ENCODE measurements at regions not wholly inside any gene's neighbourhood (a gene's known extent, or its start where the extent isn't known, plus 50 kb on each side); places are given as distances from the start of the nearest gene placed in this dataset.
"Not testable (repeated sequence)": the region's sequence is repeated elsewhere in the genome, so short reads cannot be mapped to it uniquely, and the experiment has no call there.

- DNase-seq (ENCODE audit: extremely low read depth, low read depth), result no peak
Measured at GRCh38 chrX:1062351-1062750, 150.1 kb downstream of the CRLF2 start.

- no peak for DNase-seq (ENCODE audit: extremely low read depth, low read depth)
Measured at GRCh38 chrX:1060562-1060960, 151.9 kb downstream of the CRLF2 start.

- DNase-seq (ENCODE audit: extremely low read depth, low read depth), result no peak
Measured at GRCh38 chrX:1059576-1060561, 152.6 kb downstream of the CRLF2 start.

GRCh38 chrX:1053600-1053999, 158.8 kb downstream of the CRLF2 start:
- not testable (repeated sequence) for DNase-seq (ENCODE audit: extremely low read depth, low read depth)

- DNase-seq (ENCODE audit: extremely low read depth, low read depth), result no peak
Measured at GRCh38 chrX:1053072-1053471, 159.4 kb downstream of the CRLF2 start.

GRCh38 chrX:1052021-1052420, 160.4 kb downstream of the CRLF2 start:
- no peak for DNase-seq (ENCODE audit: extremely low read depth, low read depth)

- DNase-seq (ENCODE audit: extremely low read depth, low read depth), result no peak
Measured at GRCh38 chrX:1051421-1051820, 161.0 kb downstream of the CRLF2 start.

- DNase-seq (ENCODE audit: extremely low read depth, low read depth), result no peak
Measured at GRCh38 chrX:1045680-1046314, 166.7 kb downstream of the CRLF2 start.

GRCh38 chrX:1041091-1041490, 171.4 kb downstream of the CRLF2 start:
- DNase-seq (ENCODE audit: extremely low read depth, low read depth), result no peak

GRCh38 chrX:1035931-1036330, 176.5 kb downstream of the CRLF2 start:
- DNase-seq (ENCODE audit: extremely low read depth, low read depth), result not testable (repeated sequence)

- DNase-seq (ENCODE audit: extremely low read depth, low read depth), result no peak
Measured at GRCh38 chrX:1035206-1035605, 177.2 kb downstream of the CRLF2 start.

GRCh38 chrX:1034717-1035116, 177.7 kb downstream of the CRLF2 start:
- DNase-seq (ENCODE audit: extremely low read depth, low read depth), result no peak

- DNase-seq (ENCODE audit: extremely low read depth, low read depth), result no peak
Measured at GRCh38 chrX:1031521-1032430, 180.7 kb downstream of the CRLF2 start.

GRCh38 chrX:1029494-1029893, 183.0 kb downstream of the CRLF2 start:
- DNase-seq (ENCODE audit: extremely low read depth, low read depth), result no peak

GRCh38 chrX:1027680-1028079, 184.8 kb downstream of the CRLF2 start:
- DNase-seq (ENCODE audit: extremely low read depth, low read depth), result no peak

GRCh38 chrX:1027133-1027532, 185.3 kb downstream of the CRLF2 start:
- DNase-seq (ENCODE audit: extremely low read depth, low read depth), result no peak

- DNase-seq (ENCODE audit: extremely low read depth, low read depth), result no peak
Measured at GRCh38 chrX:1026263-1027015, 186.0 kb downstream of the CRLF2 start.

GRCh38 chrX:1025413-1025812, 187.0 kb downstream of the CRLF2 start:
- no peak for DNase-seq (ENCODE audit: extremely low read depth, low read depth)

GRCh38 chrX:1023676-1024075, 188.8 kb downstream of the CRLF2 start:
- no peak for DNase-seq (ENCODE audit: extremely low read depth, low read depth)

- DNase-seq (ENCODE audit: extremely low read depth, low read depth), result not testable (repeated sequence)
Measured at GRCh38 chrX:1021314-1021993, 191.0 kb downstream of the CRLF2 start.
